ENCODE measurements at regions not wholly inside any gene's neighbourhood (a gene's known extent, or its start where the extent isn't known, plus 50 kb on each side); places are given as distances from the start of the nearest gene placed in this dataset.

DNA sequence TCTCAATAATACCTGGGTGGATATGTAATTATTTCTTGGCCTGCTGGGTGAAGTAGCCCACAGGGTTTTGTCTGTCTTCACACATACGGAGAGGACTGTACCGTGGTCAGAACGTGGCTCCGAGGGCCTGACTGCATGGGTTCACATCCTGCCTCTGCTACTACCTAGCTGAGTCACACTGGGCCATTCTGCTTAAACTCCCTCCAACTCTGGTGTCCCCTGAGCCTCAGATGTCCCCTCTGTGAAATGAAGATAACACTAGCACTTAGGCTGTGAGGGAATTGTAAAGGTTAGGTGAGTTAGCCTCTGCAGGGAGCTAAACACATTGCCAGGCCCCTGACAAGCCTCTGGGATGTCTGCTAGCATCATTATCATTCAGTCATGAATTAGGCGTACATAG, 120.1 kb upstream of the NABP1 start:
- TF ChIP-seq, protein P1, sequence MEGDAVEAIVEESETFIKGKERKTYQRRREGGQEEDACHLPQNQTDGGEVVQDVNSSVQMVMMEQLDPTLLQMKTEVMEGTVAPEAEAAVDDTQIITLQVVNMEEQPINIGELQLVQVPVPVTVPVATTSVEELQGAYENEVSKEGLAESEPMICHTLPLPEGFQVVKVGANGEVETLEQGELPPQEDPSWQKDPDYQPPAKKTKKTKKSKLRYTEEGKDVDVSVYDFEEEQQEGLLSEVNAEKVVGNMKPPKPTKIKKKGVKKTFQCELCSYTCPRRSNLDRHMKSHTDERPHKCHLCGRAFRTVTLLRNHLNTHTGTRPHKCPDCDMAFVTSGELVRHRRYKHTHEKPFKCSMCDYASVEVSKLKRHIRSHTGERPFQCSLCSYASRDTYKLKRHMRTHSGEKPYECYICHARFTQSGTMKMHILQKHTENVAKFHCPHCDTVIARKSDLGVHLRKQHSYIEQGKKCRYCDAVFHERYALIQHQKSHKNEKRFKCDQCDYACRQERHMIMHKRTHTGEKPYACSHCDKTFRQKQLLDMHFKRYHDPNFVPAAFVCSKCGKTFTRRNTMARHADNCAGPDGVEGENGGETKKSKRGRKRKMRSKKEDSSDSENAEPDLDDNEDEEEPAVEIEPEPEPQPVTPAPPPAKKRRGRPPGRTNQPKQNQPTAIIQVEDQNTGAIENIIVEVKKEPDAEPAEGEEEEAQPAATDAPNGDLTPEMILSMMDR (IDR thresholded peaks at IDR 0.05; ENCODE audit: borderline replicate concordance, extremely low read depth, low read length, poor library complexity, severe bottlenecking), result no peak
- TF ChIP-seq EZH2 (IDR thresholded peaks at IDR 0.05; ENCODE audit: borderline replicate concordance, low read depth, low read length, severe bottlenecking), result no peak
